Gastroesophageal sphincter (tissue), 3 donors: ENCODE measurements at regions not wholly inside any gene's neighbourhood (a gene's known extent, or its start where the extent isn't known, plus 50 kb on each side); places are given as distances from the start of the nearest gene placed in this dataset.
"Not testable (repeated sequence)": the region's sequence is repeated elsewhere in the genome, so short reads cannot be mapped to it uniquely, and the experiment has no call there.

Experiments
- CTCF ChIP-seq, 4 experiments: fragments of 200-600 bp in 2 of 4; fragments of 450-650 bp in 2 of 4; sonication (generic) in 1 of 4; IDR thresholded peaks; one replicate each; pipeline ENCODE4 v1.5.1; 2017 to 2019; ENCODE audit warnings: antibody characterized with exemption in 4 of 4, mild to moderate bottlenecking in 2 of 4, moderate library complexity in 2 of 4
- EP300 ChIP-seq: sonication (generic); formaldehyde crosslinking; IDR thresholded peaks from one replicate; pipeline ENCODE4 v1.6.1; 2017; ENCODE audit warnings: antibody characterized with exemption, mild to moderate bottlenecking
- POLR2A ChIP-seq, 2 donors: fragments of 450-650 bp; IDR thresholded peaks; one replicate each; pipeline ENCODE4 v1.6.1; 2017; ENCODE audit warnings: antibody characterized with exemption in 2 of 2, mild to moderate bottlenecking in 2 of 2, moderate library complexity in 1 of 2
- POLR2AphosphoS5 ChIP-seq: sonication (generic); formaldehyde crosslinking; IDR thresholded peaks from one replicate; pipeline ENCODE4 v1.6.1; 2017; ENCODE audit warnings: antibody characterized with exemption

- TF ChIP-seq CTCF (IDR thresholded peaks at IDR 0.05); EP300; POLR2A (IDR thresholded peaks at IDR 0.05); POLR2AphosphoS5: not testable (repeated sequence)
Measured at GRCh38 chr5:34127818-34128217, 84.8 kb upstream of the C1QTNF3 start.
